ENCODE measurements at regions not wholly inside any gene's neighbourhood (a gene's known extent, or its start where the extent isn't known, plus 50 kb on each side); places are given as distances from the start of the nearest gene placed in this dataset.
"Not testable (repeated sequence)": the region's sequence is repeated elsewhere in the genome, so short reads cannot be mapped to it uniquely, and the experiment has no call there.

DNA sequence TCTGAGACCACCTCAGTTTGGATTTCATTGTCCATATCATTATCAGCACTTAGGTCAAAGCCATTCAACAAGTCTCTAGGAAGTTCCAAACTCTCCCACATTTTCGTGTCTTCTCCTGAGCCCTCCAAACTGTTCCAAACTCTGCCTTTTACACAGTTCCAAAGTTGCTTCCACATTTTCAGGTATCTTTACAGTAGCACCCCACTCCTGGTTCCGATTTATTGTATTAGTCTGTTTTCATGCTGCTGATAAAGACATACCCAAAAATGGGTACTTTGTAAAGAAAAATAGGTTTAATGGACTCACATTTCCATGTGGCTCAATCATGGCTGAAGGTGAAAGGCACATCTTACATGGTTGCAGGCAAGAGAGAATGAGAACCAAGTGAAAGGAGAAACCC, 646.4 kb upstream of the LRFN5 start:
- not testable (repeated sequence) for H3K4me1 ChIP-seq (ENCODE audit: control insufficient read depth in 4 of 4, insufficient read depth in 4 of 4, low read length in 3 of 4); DNase-seq (ENCODE audit: low spot score); H3K9ac ChIP-seq (ENCODE audit: low read depth in 1 of 2, low read length in 2 of 2); H3K4me3 ChIP-seq (ENCODE audit: low read depth in 1 of 3, low read length in 3 of 3); H3K36me3 ChIP-seq (ENCODE audit: control insufficient read depth in 4 of 4, insufficient read depth in 3 of 4, low read depth in 1 of 4, low read length in 3 of 4); H3K27me3 ChIP-seq (ENCODE audit: control insufficient read depth in 4 of 4, insufficient read depth in 4 of 4, low read length in 3 of 4); H3K27ac ChIP-seq (ENCODE audit: low read depth in 1 of 2, low read length in 2 of 2); H3K9me3 ChIP-seq (ENCODE audit: control insufficient read depth in 4 of 4, low read length in 3 of 4)
- WGBS, result 60% methylated on average over 2 of the region's 2 CpGs

DNA sequence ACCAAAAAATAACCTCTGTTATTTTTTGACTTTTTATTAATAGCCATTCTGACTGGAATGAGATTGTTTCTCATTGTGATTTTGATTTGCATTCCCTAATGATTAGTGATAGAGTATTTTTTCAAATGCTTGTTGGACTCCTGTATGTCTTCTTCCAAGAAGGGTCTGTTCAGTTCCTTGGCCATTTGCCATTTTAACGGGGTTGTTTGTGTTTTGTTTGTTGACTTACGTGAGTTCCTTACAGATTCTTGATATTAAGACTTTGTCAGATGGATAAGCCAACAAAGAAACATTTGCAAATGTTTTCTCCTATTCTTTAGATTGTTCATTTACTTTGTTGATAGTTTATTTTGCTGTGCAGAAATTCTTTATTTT, 651.6 kb upstream of the LRFN5 start:
- DNase-seq (ENCODE audit: low spot score), result no peak
- Histone ChIP-seq H3K4me1 (ENCODE audit: control insufficient read depth in 4 of 4, insufficient read depth in 4 of 4, low read length in 3 of 4) (no peaks in the 10 kb centered on the region), H3K4me3 (ENCODE audit: low read depth in 1 of 3, low read length in 3 of 3) (peak overlapping the region in 1 of 3 donors; percentile 15), H3K9me3 (ENCODE audit: control insufficient read depth in 4 of 4, low read length in 3 of 4) (peaks cover 0 to 2% (median 0%) of the 10 kb centered on the region in 4 donors), H3K9ac (ENCODE audit: low read depth in 1 of 2, low read length in 2 of 2) (no peak overlapping the region), H3K36me3 (ENCODE audit: control insufficient read depth in 4 of 4, insufficient read depth in 3 of 4, low read depth in 1 of 4, low read length in 3 of 4) (no peaks in the 10 kb centered on the region), H3K27me3 (ENCODE audit: control insufficient read depth in 4 of 4, insufficient read depth in 4 of 4, low read length in 3 of 4) (no peaks in the 10 kb centered on the region), H3K27ac (ENCODE audit: low read depth in 1 of 2, low read length in 2 of 2) (no peak overlapping the region)
- TF ChIP-seq RXRA (IDR thresholded peaks at IDR 0.05), result no peak
- TF ChIP-seq, protein P1, sequence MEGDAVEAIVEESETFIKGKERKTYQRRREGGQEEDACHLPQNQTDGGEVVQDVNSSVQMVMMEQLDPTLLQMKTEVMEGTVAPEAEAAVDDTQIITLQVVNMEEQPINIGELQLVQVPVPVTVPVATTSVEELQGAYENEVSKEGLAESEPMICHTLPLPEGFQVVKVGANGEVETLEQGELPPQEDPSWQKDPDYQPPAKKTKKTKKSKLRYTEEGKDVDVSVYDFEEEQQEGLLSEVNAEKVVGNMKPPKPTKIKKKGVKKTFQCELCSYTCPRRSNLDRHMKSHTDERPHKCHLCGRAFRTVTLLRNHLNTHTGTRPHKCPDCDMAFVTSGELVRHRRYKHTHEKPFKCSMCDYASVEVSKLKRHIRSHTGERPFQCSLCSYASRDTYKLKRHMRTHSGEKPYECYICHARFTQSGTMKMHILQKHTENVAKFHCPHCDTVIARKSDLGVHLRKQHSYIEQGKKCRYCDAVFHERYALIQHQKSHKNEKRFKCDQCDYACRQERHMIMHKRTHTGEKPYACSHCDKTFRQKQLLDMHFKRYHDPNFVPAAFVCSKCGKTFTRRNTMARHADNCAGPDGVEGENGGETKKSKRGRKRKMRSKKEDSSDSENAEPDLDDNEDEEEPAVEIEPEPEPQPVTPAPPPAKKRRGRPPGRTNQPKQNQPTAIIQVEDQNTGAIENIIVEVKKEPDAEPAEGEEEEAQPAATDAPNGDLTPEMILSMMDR (IDR thresholded peaks at IDR 0.05; ENCODE audit: low read depth, low read length, missing input control), result no peak
- TF ChIP-seq RAD21 (IDR thresholded peaks at IDR 0.05), result no peak
- TF ChIP-seq NR2F2 (IDR thresholded peaks at IDR 0.05), result no peak
- no peak for TF ChIP-seq FOXA2 (IDR thresholded peaks at IDR 0.05)
- no peak for TF ChIP-seq GABPA (IDR thresholded peaks at IDR 0.05 in 1 of 2, conservative IDR thresholded peaks at IDR 0.05 in 1 of 2)
- no peak for TF ChIP-seq HNF4G (IDR thresholded peaks at IDR 0.05)
- 54% methylated on average over 2 of the region's 2 CpGs for WGBS

DNA sequence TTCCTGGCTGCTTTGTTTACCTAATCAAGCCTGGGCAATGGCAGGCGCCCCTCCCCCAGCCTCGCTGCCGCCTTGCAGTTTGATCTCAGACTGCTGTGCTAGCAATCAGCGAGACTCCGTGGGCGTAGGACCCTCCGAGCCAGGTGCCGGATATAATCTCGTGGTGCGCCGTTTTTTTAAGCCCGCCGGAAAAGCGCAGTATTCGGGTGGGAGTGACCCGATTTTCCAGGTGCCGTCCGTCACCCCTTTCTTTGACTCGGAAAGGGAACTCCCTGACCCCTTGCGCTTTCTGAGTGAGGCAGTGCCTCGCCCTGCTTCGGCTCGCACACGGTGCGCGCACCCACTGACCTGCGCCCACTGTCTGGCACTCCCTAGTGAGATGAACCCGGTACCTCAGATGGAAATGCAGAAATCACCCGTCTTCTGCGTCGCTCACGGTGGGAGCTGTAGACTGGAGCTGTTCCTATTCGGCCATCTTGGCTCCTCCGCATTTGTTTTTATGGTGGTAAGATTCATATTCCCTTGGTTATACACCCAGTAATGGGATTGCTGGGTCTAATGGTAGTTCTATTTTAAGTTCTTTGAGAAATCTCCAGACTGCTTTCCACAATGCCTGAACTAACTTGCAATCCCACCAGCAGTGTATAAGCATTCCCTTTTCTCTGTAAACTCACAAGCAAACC, 652.1 kb upstream of the LRFN5 start:
- WGBS, result 73% methylated on average over 34 of the region's 34 CpGs
- H3K4me1 ChIP-seq (ENCODE audit: control insufficient read depth in 4 of 4, insufficient read depth in 4 of 4, low read length in 3 of 4); H3K36me3 ChIP-seq (ENCODE audit: control insufficient read depth in 4 of 4, insufficient read depth in 3 of 4, low read depth in 1 of 4, low read length in 3 of 4); H3K27me3 ChIP-seq (ENCODE audit: control insufficient read depth in 4 of 4, insufficient read depth in 4 of 4, low read length in 3 of 4); DNase-seq (ENCODE audit: low spot score); H3K27ac ChIP-seq (ENCODE audit: low read depth in 1 of 2, low read length in 2 of 2); H3K9ac ChIP-seq (ENCODE audit: low read depth in 1 of 2, low read length in 2 of 2); H3K9me3 ChIP-seq (ENCODE audit: control insufficient read depth in 4 of 4, low read length in 3 of 4): not testable (repeated sequence)
- peak overlapping the region in 1 of 3 donors; percentile 15 for H3K4me3 ChIP-seq (ENCODE audit: low read depth in 1 of 3, low read length in 3 of 3)

DNA sequence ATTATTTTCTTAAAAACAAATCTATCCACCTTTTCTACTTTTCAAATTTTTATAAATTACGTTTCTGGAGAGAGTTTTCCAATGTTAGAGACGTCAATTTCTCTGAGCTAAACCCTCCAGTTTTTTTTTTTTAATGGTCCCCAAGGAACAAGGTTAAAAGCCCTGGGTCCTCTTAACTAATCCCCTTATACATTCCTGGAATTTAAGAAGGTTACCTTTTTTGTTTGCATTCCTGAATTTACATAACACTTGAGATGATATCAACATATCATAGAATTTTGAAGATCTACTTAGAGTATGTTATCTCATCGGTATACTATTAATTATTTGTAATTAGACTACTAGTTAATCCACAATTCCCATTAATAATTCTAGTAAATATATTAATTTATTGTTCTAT, 662.2 kb upstream of the LRFN5 start:
- Histone ChIP-seq H3K4me1 (ENCODE audit: control insufficient read depth in 4 of 4, insufficient read depth in 4 of 4, low read length in 3 of 4) (no peaks in the 10 kb centered on the region), H3K36me3 (ENCODE audit: control insufficient read depth in 4 of 4, insufficient read depth in 3 of 4, low read depth in 1 of 4, low read length in 3 of 4) (no peaks in the 10 kb centered on the region), H3K9me3 (ENCODE audit: control insufficient read depth in 4 of 4, low read length in 3 of 4) (no peaks in the 10 kb centered on the region), H3K4me3 (ENCODE audit: low read depth in 1 of 3, low read length in 3 of 3) (no peak overlapping the region), H3K27ac (ENCODE audit: low read depth in 1 of 2, low read length in 2 of 2) (no peak overlapping the region), H3K9ac (ENCODE audit: low read depth in 1 of 2, low read length in 2 of 2) (no peak overlapping the region), H3K27me3 (ENCODE audit: control insufficient read depth in 4 of 4, insufficient read depth in 4 of 4, low read length in 3 of 4) (no peaks in the 10 kb centered on the region)
- DNase-seq (ENCODE audit: low spot score), result no peak
- no peak for TF ChIP-seq YY1 (IDR thresholded peaks at IDR 0.05)
- WGBS, result 36% methylated on average over 3 of the region's 3 CpGs
